Stomach (tissue), 8 donors: ENCODE measurements at regions not wholly inside any gene's neighbourhood (a gene's known extent, or its start where the extent isn't known, plus 50 kb on each side); places are given as distances from the start of the nearest gene placed in this dataset.

Experiments
- DNase-seq, 2 donors: peaks; one replicate each; pipeline versions ENCODE4 v3.0.0 to v3.0.0-alpha.2; 2013 to 2019
- H3K27ac ChIP-seq, 5 donors: fragments of 200-600 bp in 4 of 5; sonication (generic) in 4 of 5; one replicate each; pipeline ENCODE4 v1.5.1; 2013 to 2019; ENCODE audit warnings: mild to moderate bottlenecking in 1 of 5, moderate library complexity in 1 of 5
- H3K27me3 ChIP-seq, 3 donors: fragments of 200-600 bp; sonication (generic); one replicate each; pipeline ENCODE4 v1.5.1; 2017 to 2019; ENCODE audit warnings: mixed run types in 1 of 3
- H3K36me3 ChIP-seq, 4 donors: fragments of 200-600 bp; sonication (generic); 1 replicate in 3 of 4; 2 replicates in 1 of 4; pipeline ENCODE4 v1.5.1; 2016 to 2019
- H3K4me1 ChIP-seq, 4 donors: fragments of 200-600 bp; sonication (generic); one replicate each; pipeline ENCODE4 v1.5.1; 2016 to 2019
- H3K4me3 ChIP-seq, 4 donors: fragments of 200-600 bp; sonication (generic) in 3 of 4; one replicate each; pipeline ENCODE4 v1.5.1; 2016 to 2019; ENCODE audit warnings: mild to moderate bottlenecking in 1 of 4
- H3K9me3 ChIP-seq, 4 donors: fragments of 200-600 bp; sonication (generic); one replicate each; pipeline ENCODE4 v1.5.1; 2016 to 2019
- EP300 ChIP-seq: sonication (generic); formaldehyde crosslinking; IDR thresholded peaks from one replicate; pipeline ENCODE4 v1.6.1; 2017; ENCODE audit warnings: antibody characterized with exemption
- POLR2A ChIP-seq, 4 donors: fragments of 450-650 bp; IDR thresholded peaks; one replicate each; pipeline ENCODE4 v1.6.1; 2016; ENCODE audit warnings: antibody characterized with exemption in 4 of 4, control low read depth in 2 of 4, mild to moderate bottlenecking in 1 of 4, moderate library complexity in 1 of 4
- POLR2AphosphoS5 ChIP-seq, 3 donors: sonication (generic); formaldehyde crosslinking; IDR thresholded peaks; one replicate each; pipeline ENCODE4 v1.6.1; 2016; ENCODE audit warnings: antibody characterized with exemption in 3 of 3
- WGBS, 5 donors: extraction: QIAGEN DNeasy Blood & Tissue Kit in 3 of 5; methylation state at CpG; one replicate each; pipeline versions ENCODE4 v1.1.5 to v1.1.7; 2013 to 2018; 5-methylcytosine and 5-hydroxymethylcytosine counted together
- intact Hi-C: fragments of 100-400 bp; cut with DNase I; formaldehyde crosslinking; loops from one replicate; pipeline ENCODE4 v1.15.1; 2023; ENCODE audit warnings: low total_unique reads
- TF ChIP-seq, protein P1 (sequence below), 7 experiments: fragments of 450-650 bp in 4 of 7; fragments of 200-600 bp in 3 of 7; sonication (generic) in 3 of 7; IDR thresholded peaks; one replicate each; pipeline ENCODE4 v1.5.1; 2016 to 2019; ENCODE audit warnings: antibody characterized with exemption in 7 of 7, control low read depth in 2 of 7, mild to moderate bottlenecking in 1 of 7
- donor health status: healthy with polysubstance abuse.
- donor health status: Bipolar disorder and iron deficiency.
- donor health status: healthy.

DNA sequence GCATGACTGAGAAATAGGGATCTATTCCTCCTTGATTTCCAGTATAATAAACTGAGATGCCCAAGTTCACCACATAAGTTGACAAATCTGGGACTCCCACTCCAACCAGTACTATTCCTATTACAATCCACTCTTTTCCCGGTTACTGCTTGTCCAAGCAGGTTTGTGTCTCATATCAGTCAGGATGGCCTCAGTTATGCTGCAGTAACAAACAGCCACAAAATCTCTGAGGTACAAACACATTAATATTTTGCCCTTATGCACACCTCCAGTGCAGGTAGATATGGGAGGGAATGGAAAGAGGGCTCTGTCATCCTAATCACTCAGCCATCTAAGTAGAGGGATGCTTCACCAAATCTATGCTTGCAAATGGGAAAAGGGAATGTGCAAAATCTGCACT, 207.8 kb downstream of the RAB28 start:
- Histone ChIP-seq H3K27me3 (no peaks in the 10 kb centered on the region), H3K27ac (no peak overlapping the region), H3K36me3 (no peaks in the 10 kb centered on the region), H3K4me3 (no peak overlapping the region), H3K4me1 (no peaks in the 10 kb centered on the region), H3K9me3 (peaks cover 0 to 56% (median 41%) of the 10 kb centered on the region in 4 donors)
- no peak for TF ChIP-seq POLR2AphosphoS5 (IDR thresholded peaks at IDR 0.05)
- no peak for TF ChIP-seq EP300
- TF ChIP-seq, protein P1, sequence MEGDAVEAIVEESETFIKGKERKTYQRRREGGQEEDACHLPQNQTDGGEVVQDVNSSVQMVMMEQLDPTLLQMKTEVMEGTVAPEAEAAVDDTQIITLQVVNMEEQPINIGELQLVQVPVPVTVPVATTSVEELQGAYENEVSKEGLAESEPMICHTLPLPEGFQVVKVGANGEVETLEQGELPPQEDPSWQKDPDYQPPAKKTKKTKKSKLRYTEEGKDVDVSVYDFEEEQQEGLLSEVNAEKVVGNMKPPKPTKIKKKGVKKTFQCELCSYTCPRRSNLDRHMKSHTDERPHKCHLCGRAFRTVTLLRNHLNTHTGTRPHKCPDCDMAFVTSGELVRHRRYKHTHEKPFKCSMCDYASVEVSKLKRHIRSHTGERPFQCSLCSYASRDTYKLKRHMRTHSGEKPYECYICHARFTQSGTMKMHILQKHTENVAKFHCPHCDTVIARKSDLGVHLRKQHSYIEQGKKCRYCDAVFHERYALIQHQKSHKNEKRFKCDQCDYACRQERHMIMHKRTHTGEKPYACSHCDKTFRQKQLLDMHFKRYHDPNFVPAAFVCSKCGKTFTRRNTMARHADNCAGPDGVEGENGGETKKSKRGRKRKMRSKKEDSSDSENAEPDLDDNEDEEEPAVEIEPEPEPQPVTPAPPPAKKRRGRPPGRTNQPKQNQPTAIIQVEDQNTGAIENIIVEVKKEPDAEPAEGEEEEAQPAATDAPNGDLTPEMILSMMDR (IDR thresholded peaks at IDR 0.05), result no peak
- no peak for TF ChIP-seq POLR2A (IDR thresholded peaks at IDR 0.05)
- intact Hi-C loops, result no loop called here
- DNase-seq, result no peak
- 94 to 100% (median 96%) methylated on average over 1 of the region's 1 CpG for WGBS, 5 donors

DNA sequence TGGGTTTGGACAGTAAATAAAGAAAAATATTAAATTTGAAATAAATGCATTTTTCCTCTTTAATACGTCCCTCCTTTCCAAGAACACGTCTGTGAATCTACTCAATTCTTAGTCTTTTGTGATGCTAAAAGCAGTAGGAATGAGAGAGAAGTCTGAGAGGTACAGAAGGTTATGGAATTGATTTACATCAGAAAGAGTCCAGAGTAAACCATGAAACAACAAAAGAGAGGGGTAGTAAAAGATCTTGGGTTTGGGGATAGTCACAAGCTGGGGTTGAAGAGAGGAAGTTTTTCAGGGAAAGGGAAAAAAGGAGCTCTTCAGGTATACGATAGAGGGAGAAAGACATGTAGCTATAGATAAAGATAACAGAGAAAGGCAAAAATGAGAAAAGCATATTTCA, 215.4 kb downstream of the RAB28 start:
- H3K9me3 ChIP-seq, result peaks cover 0 to 30% (median 22%) of the 10 kb centered on the region in 4 donors
- WGBS, 5 donors, result 73 to 81% (median 76%) methylated on average over 3 of the region's 3 CpGs
- DNase-seq, result no peak
- intact Hi-C loops, result no loop called here
- H3K27ac ChIP-seq, result no peak overlapping the region
- H3K27me3 ChIP-seq, result no peaks in the 10 kb centered on the region
- H3K4me3 ChIP-seq, result no peak overlapping the region
- H3K36me3 ChIP-seq, result no peaks in the 10 kb centered on the region
- no peaks in the 10 kb centered on the region for H3K4me1 ChIP-seq
- no peak for TF ChIP-seq EP300
- TF ChIP-seq, protein P1 (IDR thresholded peaks at IDR 0.05), result no peak

DNA sequence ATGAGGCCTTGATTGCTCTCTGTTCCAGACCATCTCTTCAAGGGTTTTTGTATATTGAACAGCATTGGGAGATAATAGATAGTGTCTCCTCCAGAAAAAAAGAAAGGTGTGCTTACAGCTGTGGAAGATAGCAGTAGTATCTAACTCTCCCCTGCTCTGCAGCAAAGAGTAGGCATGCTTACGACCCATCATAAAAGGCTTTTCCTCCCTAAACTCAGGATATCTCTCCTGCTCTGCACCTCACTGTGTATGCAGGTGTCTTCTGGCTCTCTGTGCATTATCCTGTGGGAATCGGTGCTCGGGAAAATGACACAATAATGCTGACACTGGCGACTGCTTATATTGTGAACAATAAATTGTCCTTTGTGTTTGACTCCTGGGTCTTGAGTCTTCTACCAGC, 216.0 kb downstream of the RAB28 start:
- no peak overlapping the region for H3K27ac ChIP-seq
- H3K4me3 ChIP-seq, result no peak overlapping the region
- no peak for DNase-seq
- H3K9me3 ChIP-seq, result peaks cover 0 to 25% (median 18%) of the 10 kb centered on the region in 4 donors
- H3K36me3 ChIP-seq, result no peaks in the 10 kb centered on the region
- intact Hi-C loops, result no loop called here
- WGBS, 5 donors, result 80 to 87% (median 84%) methylated on average over 4 of the region's 4 CpGs
- no peaks in the 10 kb centered on the region for H3K27me3 ChIP-seq
- no peaks in the 10 kb centered on the region for H3K4me1 ChIP-seq
- no peak for TF ChIP-seq POLR2AphosphoS5 (IDR thresholded peaks at IDR 0.05)
- no peak for TF ChIP-seq POLR2A (IDR thresholded peaks at IDR 0.05)
- no peak for TF ChIP-seq EP300
- TF ChIP-seq, protein P1 (IDR thresholded peaks at IDR 0.05), result no peak

DNA sequence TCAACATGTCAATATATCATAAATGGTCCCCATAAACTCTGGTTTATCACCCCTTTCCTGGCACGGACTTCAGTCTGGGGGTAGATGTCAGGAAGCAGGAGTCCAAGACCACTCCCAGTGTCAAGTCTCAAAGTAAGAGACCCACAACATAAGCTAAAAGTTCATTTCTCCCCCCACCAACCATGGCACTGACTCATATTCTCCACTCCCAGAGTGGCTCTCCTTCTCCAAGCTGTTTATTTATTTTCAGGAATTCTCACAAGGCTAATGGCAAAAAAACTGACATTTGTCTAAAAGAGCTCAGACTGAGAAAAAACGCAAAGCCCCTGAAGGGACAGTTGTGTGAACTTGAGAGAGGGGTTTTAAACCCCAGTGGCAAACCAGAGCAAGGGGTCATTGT, 217.0 kb downstream of the RAB28 start:
- H3K27ac ChIP-seq, result no peak overlapping the region
- 60 to 71% (median 64%) methylated on average over 2 of the region's 2 CpGs for WGBS, 5 donors
- TF ChIP-seq POLR2AphosphoS5 (IDR thresholded peaks at IDR 0.05) (no peak), EP300 (no peak), POLR2A (IDR thresholded peaks at IDR 0.05) (no peak)
- TF ChIP-seq, protein P1 (IDR thresholded peaks at IDR 0.05), result no peak
- H3K9me3 ChIP-seq, result peaks cover 0 to 17% (median 10%) of the 10 kb centered on the region in 4 donors
- no peaks in the 10 kb centered on the region for H3K36me3 ChIP-seq
- no peak for DNase-seq
- H3K4me1 ChIP-seq, result no peaks in the 10 kb centered on the region
- H3K4me3 ChIP-seq, result no peak overlapping the region
- H3K27me3 ChIP-seq, result no peaks in the 10 kb centered on the region
- intact Hi-C loops, result no loop called here
